Endodermal cell (in vitro differentiated cells): ENCODE measurements at regions not wholly inside any gene's neighbourhood (a gene's known extent, or its start where the extent isn't known, plus 50 kb on each side); places are given as distances from the start of the nearest gene placed in this dataset.
A peak's percentile ranks its signal among the peaks of the same experiment; 100 is the strongest.

Source experiments
- DNase-seq: peaks from one replicate; pipeline ENCODE4 v3.0.0-alpha.2; 2017
- H3K27ac ChIP-seq: 2 replicates; pipeline ENCODE4 v1.5.1; 2013; ENCODE audit warnings: mild to moderate bottlenecking, low read depth, low read length, moderate library complexity
- H3K27me3 ChIP-seq: 2 replicates; pipeline ENCODE4 v1.6.1; 2013; ENCODE audit warnings: mild to moderate bottlenecking, low read length, moderate library complexity; ENCODE audit not compliant: insufficient read depth, control insufficient read depth, poor library complexity, severe bottlenecking
- H3K36me3 ChIP-seq: 2 replicates; pipeline ENCODE4 v1.7.0; 2013; ENCODE audit warnings: mild to moderate bottlenecking, low read length, moderate library complexity; ENCODE audit not compliant: control insufficient read depth, insufficient read depth
- H3K4me1 ChIP-seq: one replicate; pipeline ENCODE4 v1.7.0; 2013; ENCODE audit warnings: low read length; ENCODE audit not compliant: control insufficient read depth, insufficient read depth
- H3K4me3 ChIP-seq: 2 replicates; pipeline ENCODE4 v1.5.1; 2013; ENCODE audit warnings: mild to moderate bottlenecking, low read length, moderate library complexity
- H3K9ac ChIP-seq: 2 replicates; pipeline ENCODE4 v1.6.1; 2013; ENCODE audit warnings: mild to moderate bottlenecking, low read length, moderate library complexity; ENCODE audit not compliant: poor library complexity, severe bottlenecking; ENCODE audit errors: extremely low read depth
- H3K9me3 ChIP-seq: 2 replicates; pipeline ENCODE4 v1.6.1; 2013; ENCODE audit warnings: mild to moderate bottlenecking, low read length, moderate library complexity; ENCODE audit not compliant: control insufficient read depth
- H3K27ac Mint-ChIP-seq: 2 replicates; pipeline ENCODE4 v1.8.0; 2020; ENCODE audit warnings: mixed read lengths
- H3K27me3 Mint-ChIP-seq: 2 replicates; pipeline ENCODE4 v1.8.0; 2021; ENCODE audit warnings: mild to moderate bottlenecking, mixed read lengths; ENCODE audit not compliant: insufficient read depth
- H3K36me3 Mint-ChIP-seq: 2 replicates; pipeline ENCODE4 v1.8.0; 2020; ENCODE audit warnings: low read depth, mixed read lengths
- H3K4me1 Mint-ChIP-seq: 2 replicates; pipeline ENCODE4 v1.8.0; 2020; ENCODE audit warnings: mixed read lengths
- H3K4me3 Mint-ChIP-seq: 2 replicates; pipeline ENCODE4 v1.8.0; 2020; ENCODE audit warnings: mild to moderate bottlenecking, moderate library complexity, mixed read lengths
- H3K9me3 Mint-ChIP-seq: 2 replicates; pipeline ENCODE4 v1.8.0; 2020; ENCODE audit warnings: mild to moderate bottlenecking, mixed read lengths
- CTCF ChIP-seq: fragments of 200-600 bp; sonication (generic); conservative IDR thresholded peaks from 2 replicates; pipeline ENCODE4 v1.5.0; 2021; ENCODE audit warnings: antibody characterized with exemption, mild to moderate bottlenecking
- WGBS, 2 experiments: methylation state at CpG; one replicate each; pipeline versions ENCODE4 v1.1.5 to v1.1.7; 2013; ENCODE audit warnings: missing lambda C conversion rate in 2 of 2, mixed read lengths in 1 of 2; ENCODE audit not compliant: insufficient coverage in 1 of 2, insufficient read length in 1 of 2; 5-methylcytosine and 5-hydroxymethylcytosine counted together

DNA sequence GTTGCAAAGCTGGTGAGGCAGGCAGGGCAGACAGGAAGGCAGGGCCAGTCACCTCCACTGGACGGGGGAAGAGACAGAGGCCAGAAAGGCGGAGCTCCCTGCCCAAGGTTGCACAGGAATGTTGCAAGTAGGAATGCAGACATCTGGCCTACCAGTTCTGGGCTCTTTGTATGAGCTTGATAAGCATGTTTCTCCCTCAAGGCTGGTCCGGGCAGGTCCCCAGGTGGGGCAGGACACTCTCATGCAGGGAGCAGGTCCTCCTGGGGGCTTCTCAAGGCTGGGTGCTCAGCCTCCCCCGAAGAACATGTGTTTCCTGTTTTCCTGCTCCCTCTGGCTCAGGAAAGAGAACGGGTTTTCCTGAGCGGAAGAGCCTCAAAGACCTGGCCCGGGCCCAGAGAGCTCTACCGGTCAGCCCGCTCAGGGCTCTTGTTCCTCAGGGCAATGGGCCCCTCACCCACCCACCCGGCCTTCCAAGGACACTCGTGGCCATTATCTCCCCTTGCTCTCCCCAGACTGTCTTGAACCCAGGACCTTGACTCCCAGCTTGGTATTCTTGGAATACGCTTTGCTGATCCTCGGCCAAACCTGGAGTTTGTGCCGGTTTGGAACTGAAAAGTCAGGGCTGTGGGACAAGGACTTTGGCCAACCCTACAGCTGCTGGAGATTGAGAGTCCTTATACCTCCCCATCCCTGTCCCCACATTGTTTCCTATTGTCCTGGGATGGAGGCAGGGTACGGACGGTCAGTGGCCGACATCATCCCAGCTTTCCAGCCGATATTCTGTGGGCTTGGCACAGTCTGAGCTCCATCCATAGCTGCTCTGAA, 87.7 kb upstream of the HAAO start:
- H3K27ac Mint-ChIP-seq, result no peak overlapping the region
- H3K9ac ChIP-seq, result no peak overlapping the region
- WGBS, 2 experiments, result 93 to 94% methylated on average over 14 to 18 of the region's 18 CpGs

GRCh38 chr2:42879121-42879705, 86.8 kb upstream of the HAAO start:
- DNase-seq, result peak; percentile 33
- Histone ChIP-seq H3K4me1 (no peaks in the 10 kb centered on the region), H3K27me3 (no peaks in the 10 kb centered on the region), H3K9me3 (no peaks in the 10 kb centered on the region), H3K27ac (no peak overlapping the region), H3K36me3 (no peaks in the 10 kb centered on the region), H3K4me3 (no peak overlapping the region), H3K9ac (no peak overlapping the region)
- 88 to 92% methylated on average over 3 to 6 of the region's 6 CpGs for WGBS, 2 experiments
- no peaks in the 10 kb centered on the region for H3K36me3 Mint-ChIP-seq
- H3K27me3 Mint-ChIP-seq, result no peaks in the 10 kb centered on the region
- no peak for TF ChIP-seq CTCF
- H3K9me3 Mint-ChIP-seq, result no peaks in the 10 kb centered on the region
- no peaks in the 10 kb centered on the region for H3K4me1 Mint-ChIP-seq
- no peak overlapping the region for H3K27ac Mint-ChIP-seq
- H3K4me3 Mint-ChIP-seq, result no peak overlapping the region

More for the DNA sequence above, 87.7 kb upstream of the HAAO start:
- Histone ChIP-seq H3K27ac (no peak overlapping the region), H3K36me3 (no peaks in the 10 kb centered on the region), H3K27me3 (no peaks in the 10 kb centered on the region), H3K9me3 (no peaks in the 10 kb centered on the region), H3K4me1 (no peaks in the 10 kb centered on the region), H3K4me3 (no peak overlapping the region)
- Mint-ChIP-seq H3K4me1 (no peaks in the 10 kb centered on the region), H3K27me3 (no peaks in the 10 kb centered on the region), H3K9me3 (no peaks in the 10 kb centered on the region), H3K36me3 (no peaks in the 10 kb centered on the region), H3K4me3 (no peak overlapping the region)
- DNase-seq, result peak; percentile 50
- TF ChIP-seq CTCF, result no peak

- Mint-ChIP-seq H3K27ac (no peak overlapping the region), H3K9me3 (no peaks in the 10 kb centered on the region), H3K27me3 (no peaks in the 10 kb centered on the region), H3K4me3 (no peak overlapping the region), H3K36me3 (no peaks in the 10 kb centered on the region), H3K4me1 (no peaks in the 10 kb centered on the region)
- Histone ChIP-seq H3K9ac (no peak overlapping the region), H3K9me3 (no peaks in the 10 kb centered on the region), H3K27ac (no peak overlapping the region), H3K4me1 (no peaks in the 10 kb centered on the region), H3K36me3 (no peaks in the 10 kb centered on the region), H3K27me3 (no peaks in the 10 kb centered on the region), H3K4me3 (no peak overlapping the region)
- 93% methylated on average over 3 to 4 of the region's 4 CpGs for WGBS, 2 experiments
- no peak for TF ChIP-seq CTCF
- DNase-seq, result no peak
Observed at GRCh38 chr2:42878581-42878980, 86.2 kb upstream of the HAAO start.
